ENCODE measurements at regions not wholly inside any gene's neighbourhood (a gene's known extent, or its start where the extent isn't known, plus 50 kb on each side); places are given as distances from the start of the nearest gene placed in this dataset.

- Histone ChIP-seq H3K36me3 (ENCODE audit: control insufficient read depth in 2 of 4, insufficient read depth in 4 of 4, low read length in 3 of 4) (no peaks in the 10 kb centered on the region), H3K79me2 (ENCODE audit: control insufficient read depth in 1 of 2, insufficient read depth in 2 of 2, low read length in 2 of 2) (no peaks in the 10 kb centered on the region), H2AK5ac (ENCODE audit: low read depth, low read length) (no peak overlapping the region), H2AFZ (ENCODE audit: low read length) (no peak overlapping the region), H3K18ac (ENCODE audit: extremely low read depth, low read length) (no peak overlapping the region), H4K5ac (ENCODE audit: insufficient read length, low read depth, low read length) (no peak overlapping the region), H2BK120ac (replicated peaks; ENCODE audit: low read depth, low read length) (no peak overlapping the region), H3K4ac (replicated peaks; ENCODE audit: insufficient read length, low read depth, low read length) (no peak overlapping the region), H2BK15ac (ENCODE audit: low read length) (no peak overlapping the region), H3K14ac (ENCODE audit: insufficient read length) (no peak overlapping the region), H3K9me3 (ENCODE audit: insufficient read depth in 2 of 2, low read depth in 1 of 2, low read length in 1 of 2) (no peaks in the 10 kb centered on the region), H4K91ac (replicated peaks; ENCODE audit: insufficient read length, low read length) (no peak overlapping the region), H2BK20ac (ENCODE audit: low read length) (no peak overlapping the region), H2BK12ac (ENCODE audit: low read depth, low read length) (no peak overlapping the region), H3K79me1 (ENCODE audit: low read depth, low read length) (no peaks in the 10 kb centered on the region), H3K56ac (replicated peaks; ENCODE audit: insufficient read length, low read depth, low read length) (no peak overlapping the region), H3K23ac (ENCODE audit: insufficient read length) (no peak overlapping the region), H3K27me3 (replicated peaks in 1 of 4; ENCODE audit: control insufficient read depth in 3 of 4, extremely low read depth in 1 of 4, insufficient read depth in 3 of 4, low read length in 3 of 4) (no peaks in the 10 kb centered on the region), H3K27ac (ENCODE audit: low read depth, low read length) (no peak overlapping the region), H3K4me3 (ENCODE audit: extremely low read depth in 1 of 4, insufficient read depth in 2 of 4, low read depth in 3 of 4, low read length in 4 of 4) (no peak overlapping the region), H4K20me1 (replicated peaks in 1 of 2; ENCODE audit: control insufficient read depth in 1 of 2, insufficient read depth in 2 of 2, low read length in 2 of 2) (no peaks in the 10 kb centered on the region), H3K4me2 (ENCODE audit: insufficient read depth in 1 of 2, low read depth in 2 of 2, low read length in 2 of 2) (no peak overlapping the region), H3K4me1 (replicated peaks in 1 of 4; ENCODE audit: control insufficient read depth in 3 of 4, insufficient read depth in 4 of 4, low read length in 3 of 4) (no peaks in the 10 kb centered on the region), H2BK5ac (ENCODE audit: low read depth, low read length) (no peak overlapping the region), H3K23me2 (ENCODE audit: low read depth, low read length) (no peaks in the 10 kb centered on the region), H3K9ac (replicated peaks in 1 of 4; ENCODE audit: extremely low read depth in 1 of 4, low read depth in 3 of 4, low read length in 3 of 4) (no peak overlapping the region), H4K8ac (ENCODE audit: extremely low read depth, insufficient read depth, low read length) (no peak overlapping the region)
- POLR2A ChIA-PET (ENCODE audit: partially characterized antibody) = no interaction called here
- WGBS, 2 experiments (ENCODE audit: extremely low coverage in 1 of 2, insufficient coverage in 1 of 2, insufficient read length in 1 of 2, insufficient replicate concordance in 2 of 2, low coverage in 1 of 2, low lambda C conversion rate in 2 of 2, missing lambda C conversion rate in 1 of 2) = 93% methylated on average over 8 of the region's 8 CpGs; no CpG with 5 or more reads in 1 of the 2 experiments
- FAIRE-seq = no peak
- CTCF ChIA-PET (ENCODE audit: partially characterized antibody) = interaction anchor here (1.1 to 1.2 kb wide), 3 partner anchors 19 to 79 kb away, joined by 3 read pairs; no protein-coding TSS in a partner anchor
- no peak for TF ChIP-seq EP300 (IDR thresholded peaks at IDR 0.05; ENCODE audit: borderline replicate concordance in 1 of 2, low read depth in 2 of 2, low read length in 2 of 2)
- no peak for TF ChIP-seq E2F6 (IDR thresholded peaks at IDR 0.05)
- TF ChIP-seq BRCA1 (IDR thresholded peaks at IDR 0.05; ENCODE audit: low read depth, low read length) = no peak
- TF ChIP-seq SRF (IDR thresholded peaks at IDR 0.05; ENCODE audit: low read depth, low read length) = no peak
- TF ChIP-seq CHD2 (IDR thresholded peaks at IDR 0.05; ENCODE audit: low read length) = no peak
- no peak for TF ChIP-seq ATF2 (IDR thresholded peaks at IDR 0.05; ENCODE audit: low read length)
- no peak for TF ChIP-seq CBX8 (IDR thresholded peaks at IDR 0.05; ENCODE audit: borderline replicate concordance, low read depth, low read length)
- no peak for DNase-seq (ENCODE audit: low read depth in 1 of 2, low spot score in 2 of 2)
Measured at GRCh38 chr12:53825246-53826081, 73.7 kb upstream of the CISTR start.

Data from H1 (cell line).